K562 (cell line): ENCODE measurements at regions not wholly inside any gene's neighbourhood (a gene's known extent, or its start where the extent isn't known, plus 50 kb on each side); places are given as distances from the start of the nearest gene placed in this dataset.

Source experiments
- ATAC-seq: fragments of 200-7000 bp; cut with Tn5 transposase; 3 replicates; pipeline ENCODE4 v1.9.1; 2020; ENCODE audit warnings: moderate library complexity
- BruUV-seq: library from RNA; stranded (reverse); fragments of 400-500 nt; replicated peaks from 2 replicates; lab custom pipeline; 2021; lab: Mats Ljungman, UMichigan
- CTCF ChIA-PET: fragments of 300-600 bp; formaldehyde crosslinking; extraction: SDS; loops from one replicate; lab custom pipeline; 2021; ENCODE audit warnings: low intra/inter-chr PET ratio; lab: Yijun Ruan, JAX
- POLR2A ChIA-PET: fragments of 300-600, 350-650 bp; sonication (Branson Sonifier 250); formaldehyde crosslinking; extraction: SDS; loops from one replicate; lab custom pipeline; 2021; ENCODE audit warnings: antibody characterized with exemption, inconsistent platforms; lab: Yijun Ruan, JAX
- DNase-seq, 4 experiments: peaks; one replicate each; pipeline versions ENCODE4 v3.0.0 to v3.0.0-alpha.2; 2011 to 2018; ENCODE audit warnings: low spot score in 3 of 4, mixed read lengths in 3 of 4; ENCODE audit errors: extremely low read depth in 1 of 4
- FAIRE-seq: peaks from 2 replicates; lab custom pipeline; 2011; peaks lifted over from hg19 to GRCh38; lab: Jason Lieb, UNC
- H2AFZ ChIP-seq: 2 replicates; pipeline ENCODE4 v1.6.0; 2011; ENCODE audit warnings: low read depth, low read length, control low read depth, inconsistent platforms
- H3K27ac ChIP-seq: fragments of 200-600 bp; 3 replicates; pipeline ENCODE4 v1.8.0; 2011; ENCODE audit warnings: low read depth, mild to moderate bottlenecking, control low read depth, inconsistent platforms, low read length, moderate library complexity, mixed read lengths; ENCODE audit errors: extremely low read depth
- H3K27me3 ChIP-seq, 2 experiments: fragments of 300-600 bp in 1 of 2; 2 replicates in 1 of 2; 3 replicates in 1 of 2; pipeline versions ENCODE4 v1.6.0 to v1.8.0; 2011; ENCODE audit warnings: inconsistent platforms in 2 of 2, low read length in 2 of 2, mild to moderate bottlenecking in 1 of 2, mixed read lengths in 1 of 2, moderate library complexity in 1 of 2; ENCODE audit not compliant: control insufficient read depth in 2 of 2, insufficient read depth in 2 of 2
- H3K36me3 ChIP-seq: fragments of 300-600 bp; 3 replicates; pipeline ENCODE4 v1.8.0; 2011; ENCODE audit warnings: mild to moderate bottlenecking, low read length, inconsistent platforms; ENCODE audit not compliant: control insufficient read depth, insufficient read depth
- H3K4me1 ChIP-seq, 2 experiments: fragments of 200-600 bp in 1 of 2; replicated peaks in 1 of 2; 2 replicates in 1 of 2; 3 replicates in 1 of 2; pipeline versions ENCODE4 v1.5.1 to v1.8.0; 2011; ENCODE audit warnings: inconsistent platforms in 2 of 2, low read length in 2 of 2, mild to moderate bottlenecking in 1 of 2, mixed read lengths in 1 of 2, moderate library complexity in 1 of 2; ENCODE audit not compliant: control insufficient read depth in 2 of 2, insufficient read depth in 2 of 2
- H3K4me2 ChIP-seq: 2 replicates; pipeline ENCODE4 v1.6.1; 2011; ENCODE audit warnings: low read length, control low read depth, inconsistent platforms, mixed read lengths; ENCODE audit not compliant: insufficient read depth
- H3K4me3 ChIP-seq: fragments of 200-600 bp; sonication (generic), shearing (Covaris generic); 2 replicates; pipeline ENCODE4 v1.5.1; 2016; ENCODE audit warnings: control low read depth, inconsistent platforms
- H3K79me2 ChIP-seq: fragments of 200-600 bp; 3 replicates; pipeline ENCODE4 v1.8.0; 2011; ENCODE audit warnings: low read length, inconsistent platforms; ENCODE audit not compliant: control insufficient read depth, insufficient read depth
- H3K9ac ChIP-seq, 2 experiments: 2 replicates each; pipeline versions ENCODE4 v1.6.0 to v1.6.1; 2011; ENCODE audit warnings: low read depth in 2 of 2, low read length in 2 of 2, control low read depth in 1 of 2, inconsistent platforms in 1 of 2, mild to moderate bottlenecking in 1 of 2, mixed read lengths in 1 of 2; ENCODE audit not compliant: insufficient read depth in 1 of 2
- H3K9me1 ChIP-seq: one replicate; pipeline ENCODE4 v1.6.0; 2011; ENCODE audit warnings: inconsistent platforms, mild to moderate bottlenecking, low read length, moderate library complexity; ENCODE audit not compliant: control insufficient read depth, insufficient read depth
- H3K9me3 ChIP-seq: replicated peaks from 2 replicates; pipeline ENCODE4 v1.5.1; 2011; ENCODE audit warnings: low read depth, low read length, inconsistent platforms; ENCODE audit not compliant: control insufficient read depth, insufficient read depth
- H4K20me1 ChIP-seq: replicated peaks from 2 replicates; pipeline ENCODE4 v1.6.1; 2011; ENCODE audit warnings: low read length, inconsistent platforms, mixed read lengths; ENCODE audit not compliant: control insufficient read depth, insufficient read depth
- FOSL1 ChIP-seq: fragments of 200-800 bp; sonication (Bioruptor generic); conservative IDR thresholded peaks from 2 replicates; pipeline ENCODE4 v1.6.1; 2016; ENCODE audit warnings: missing genetic modification characterization, missing compliant biosample characterization
- HDAC2 ChIP-seq: fragments of 450-650 bp; IDR thresholded peaks from 2 replicates; pipeline ENCODE4 v1.6.1; 2016; ENCODE audit warnings: mild to moderate bottlenecking
- KLF6 ChIP-seq: fragments of 250-450 bp; sonication (Bioruptor Pico); IDR thresholded peaks from 2 replicates; pipeline ENCODE4 v1.4.0; 2020; ENCODE audit warnings: mild to moderate bottlenecking, moderate library complexity, borderline replicate concordance
- MBD2 ChIP-seq: sonication (generic); IDR thresholded peaks from 2 replicates; pipeline ENCODE4 v1.6.1; 2016; ENCODE audit warnings: low read depth, borderline replicate concordance
- MED1 ChIP-seq: sonication (generic); formaldehyde crosslinking; IDR thresholded peaks from 2 replicates; pipeline ENCODE4 v1.8.1; 2023; ENCODE audit warnings: missing genetic modification reagents, borderline replicate concordance
- POLR2H ChIP-seq: IDR thresholded peaks from 2 replicates; pipeline ENCODE4 v1.6.1; 2016; ENCODE audit warnings: missing genetic modification characterization, low read depth, mild to moderate bottlenecking, control low read depth, missing compliant biosample characterization, moderate library complexity
- POLR3A ChIP-seq: IDR thresholded peaks from 2 replicates; pipeline ENCODE4 v1.6.1; 2011; ENCODE audit warnings: borderline replicate concordance, mild to moderate bottlenecking, moderate library complexity; ENCODE audit not compliant: insufficient read length, insufficient read depth; ENCODE audit errors: extremely low read depth
- RAD51 ChIP-seq: fragments of 450-650 bp; IDR thresholded peaks from 2 replicates; pipeline ENCODE4 v1.7.1; 2016; ENCODE audit warnings: low read depth, mild to moderate bottlenecking, borderline replicate concordance
- TFAP4 ChIP-seq: sonication (generic); formaldehyde crosslinking; IDR thresholded peaks from 2 replicates; pipeline ENCODE4 v1.8.0; 2022; ENCODE audit warnings: missing genetic modification reagents, mild to moderate bottlenecking, moderate library complexity, borderline replicate concordance
- ZFP30 ChIP-seq: fragments of 250-450 bp; sonication (Bioruptor Pico); IDR thresholded peaks from 2 replicates; pipeline ENCODE4 v1.8.0; 2022; ENCODE audit warnings: moderate library complexity, mild to moderate bottlenecking, inconsistent platforms, borderline replicate concordance
- ZFX ChIP-seq: sonication (generic); formaldehyde crosslinking; IDR thresholded peaks from 2 replicates; pipeline ENCODE4 v1.8.0; 2022; ENCODE audit warnings: mild to moderate bottlenecking, missing genetic modification reagents, moderate library complexity
- ZNF780A ChIP-seq: fragments of 250-450 bp; sonication (Bioruptor Pico); IDR thresholded peaks from 2 replicates; pipeline ENCODE4 v1.5.0; 2021; ENCODE audit warnings: mild to moderate bottlenecking
- WGBS: fragments of 100-300 bp; shearing (Covaris generic); methylation state at CpG from one replicate; pipeline ENCODE4 v1.1.6; 2016; ENCODE audit warnings: low coverage, mixed read lengths; ENCODE audit not compliant: insufficient coverage; ENCODE audit errors: missing lambda C conversion rate; 5-methylcytosine and 5-hydroxymethylcytosine counted together
- in situ Hi-C: fragments of 300-500 bp; cut with MboI; formaldehyde crosslinking; loops from 4 replicates; pipeline ENCODE4 v1.15.0; 2018; ENCODE audit warnings: inconsistent platforms, mixed read lengths
- intact Hi-C: fragments of 100-400 bp; cut with micrococcal nuclease; formaldehyde crosslinking; loops from 2 replicates; pipeline ENCODE4 v1.14.2; 2022
- TF ChIP-seq, protein P1 (sequence below): fragments of 450-650 bp; formaldehyde crosslinking; IDR thresholded peaks from 2 replicates; pipeline ENCODE4 v1.4.0; 2020; ENCODE audit warnings: mild to moderate bottlenecking, moderate library complexity

- ATAC-seq (no peak), FAIRE-seq (no peak), DNase-seq (no peak)
- ChIA-PET CTCF (no interaction called here), POLR2A (no interaction called here)
- H3K9ac ChIP-seq: no peak overlapping the region
- no peak for TF ChIP-seq ZFP30 (CRISPR knock-in tag)
- TF ChIP-seq, protein P1, sequence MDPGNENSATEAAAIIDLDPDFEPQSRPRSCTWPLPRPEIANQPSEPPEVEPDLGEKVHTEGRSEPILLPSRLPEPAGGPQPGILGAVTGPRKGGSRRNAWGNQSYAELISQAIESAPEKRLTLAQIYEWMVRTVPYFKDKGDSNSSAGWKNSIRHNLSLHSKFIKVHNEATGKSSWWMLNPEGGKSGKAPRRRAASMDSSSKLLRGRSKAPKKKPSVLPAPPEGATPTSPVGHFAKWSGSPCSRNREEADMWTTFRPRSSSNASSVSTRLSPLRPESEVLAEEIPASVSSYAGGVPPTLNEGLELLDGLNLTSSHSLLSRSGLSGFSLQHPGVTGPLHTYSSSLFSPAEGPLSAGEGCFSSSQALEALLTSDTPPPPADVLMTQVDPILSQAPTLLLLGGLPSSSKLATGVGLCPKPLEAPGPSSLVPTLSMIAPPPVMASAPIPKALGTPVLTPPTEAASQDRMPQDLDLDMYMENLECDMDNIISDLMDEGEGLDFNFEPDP (CRISPR knock-in tag): no peak
- no peaks in the 10 kb centered on the region for H4K20me1 ChIP-seq
- intact Hi-C loops: no loop called here
- no peaks in the 10 kb centered on the region for H3K9me1 ChIP-seq
- H3K36me3 ChIP-seq: no peaks in the 10 kb centered on the region
- H3K27me3 ChIP-seq: no peaks in the 10 kb centered on the region
- no peak overlapping the region for H2AFZ ChIP-seq
- H3K4me2 ChIP-seq: no peak overlapping the region
- in situ Hi-C loops: no loop called here
- no peak overlapping the region for H3K27ac ChIP-seq
- no peaks in the 10 kb centered on the region for H3K9me3 ChIP-seq
- H3K79me2 ChIP-seq: no peaks in the 10 kb centered on the region
- 2% methylated on average over 6 of the region's 6 CpGs for WGBS
- no peak overlapping the region for H3K4me3 ChIP-seq
- no peaks in the 10 kb centered on the region for H3K4me1 ChIP-seq
- BruUV-seq: no TSS peak
Measured at GRCh38 chrX:8404471-8404870, 60.2 kb upstream of the VCX3B start.

DNA sequence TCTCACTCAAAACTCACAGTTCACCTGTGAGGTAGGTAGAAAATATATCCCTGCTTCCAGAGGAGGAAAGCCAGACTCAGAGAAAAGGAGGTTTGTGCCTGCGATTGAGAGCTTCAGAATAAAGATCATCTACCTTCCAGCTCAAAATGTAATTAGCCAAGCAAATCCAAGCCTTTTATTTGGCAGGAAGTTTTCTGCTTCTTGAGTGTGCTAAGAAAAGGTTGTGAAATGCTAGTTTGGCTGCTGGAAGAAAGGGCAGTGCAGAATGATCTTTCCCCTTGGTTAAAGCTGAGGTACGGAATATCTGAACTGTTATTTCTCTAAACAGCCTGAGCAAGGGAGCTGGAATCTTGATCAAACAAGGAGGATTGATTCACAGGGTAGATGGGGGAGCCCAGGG lies 59.7 kb upstream of the VCX3B start:
- Histone ChIP-seq H3K79me2 (no peaks in the 10 kb centered on the region), H3K36me3 (no peaks in the 10 kb centered on the region), H3K27ac (no peak overlapping the region), H3K4me2 (no peak overlapping the region), H3K4me3 (no peak overlapping the region), H3K4me1 (no peaks in the 10 kb centered on the region), H3K9ac (no peak overlapping the region), H2AFZ (no peak overlapping the region), H3K27me3 (no peaks in the 10 kb centered on the region), H3K9me1 (no peaks in the 10 kb centered on the region), H3K9me3 (no peaks in the 10 kb centered on the region), H4K20me1 (no peaks in the 10 kb centered on the region)
- BruUV-seq: no TSS peak
- ChIA-PET POLR2A (no interaction called here), CTCF (no interaction called here)
- in situ Hi-C loops (no loop called here), intact Hi-C loops (no loop called here)
- FAIRE-seq: no peak
- DNase-seq: no peak
- WGBS: 0% methylated on average over 2 of the region's 2 CpGs
- no peak for ATAC-seq
- no peak for TF ChIP-seq MED1 (CRISPR knock-in tag)
- no peak for TF ChIP-seq MBD2
- TF ChIP-seq RAD51: no peak
- TF ChIP-seq TFAP4: no peak
- no peak for TF ChIP-seq KLF6 (CRISPR knock-in tag)
- TF ChIP-seq POLR3A: no peak
- no peak for TF ChIP-seq POLR2H (tag)
- TF ChIP-seq ZFX (CRISPR knock-in tag): no peak
- TF ChIP-seq HDAC2: no peak
- no peak for TF ChIP-seq ZNF780A
- TF ChIP-seq FOSL1 (tag): no peak
